ENCODE measurements at regions not wholly inside any gene's neighbourhood (a gene's known extent, or its start where the extent isn't known, plus 50 kb on each side); places are given as distances from the start of the nearest gene placed in this dataset.

GRCh38 chr1:234917495-234918180 lies 211.0 kb downstream of the TOMM20 start:
- no peak for TF ChIP-seq CTCF (IDR thresholded peaks at IDR 0.05)
- TF ChIP-seq POLR2A (IDR thresholded peaks at IDR 0.05): no peak

Data from breast epithelium (tissue), 3 donors.